HG02610 (cell line): ENCODE measurements at regions not wholly inside any gene's neighbourhood (a gene's known extent, or its start where the extent isn't known, plus 50 kb on each side); places are given as distances from the start of the nearest gene placed in this dataset.

Experiments used
- ATAC-seq: cut with Tn5 transposase; IDR thresholded peaks from one replicate; pipeline ENCODE4 v1.9.1; 2021; ENCODE audit warnings: mild to moderate bottlenecking, moderate library complexity; ENCODE audit not compliant: unreplicated experiment

DNA sequence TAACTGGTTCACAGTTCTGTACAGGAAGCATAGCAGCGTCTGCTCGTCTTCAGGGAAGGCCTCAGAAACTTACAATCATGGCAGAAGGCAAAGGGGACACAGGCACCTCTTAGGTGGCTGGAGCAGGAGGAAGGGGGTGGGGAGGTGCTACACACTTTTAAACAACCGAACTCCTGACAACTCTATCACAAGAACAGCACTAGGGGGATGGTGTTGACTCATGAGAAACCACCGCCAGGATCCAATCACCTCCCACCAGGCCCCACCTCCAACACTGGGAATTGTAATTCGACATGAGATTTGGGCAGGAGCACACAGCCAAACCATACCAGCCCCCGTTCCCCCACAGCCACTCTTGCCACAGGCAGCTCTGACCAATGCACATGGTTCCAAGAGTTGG is 306.3 kb upstream of the POU3F1 start:
- ATAC-seq: no peak

GRCh38 chr1:38347446-38348175 is 301.0 kb upstream of the POU3F1 start:
- no peak for ATAC-seq

GRCh38 chr1:38344716-38345115 is 298.1 kb upstream of the POU3F1 start:
- ATAC-seq: no peak

GRCh38 chr1:38341694-38342093 is 295.1 kb upstream of the POU3F1 start:
- ATAC-seq: no peak

DNA sequence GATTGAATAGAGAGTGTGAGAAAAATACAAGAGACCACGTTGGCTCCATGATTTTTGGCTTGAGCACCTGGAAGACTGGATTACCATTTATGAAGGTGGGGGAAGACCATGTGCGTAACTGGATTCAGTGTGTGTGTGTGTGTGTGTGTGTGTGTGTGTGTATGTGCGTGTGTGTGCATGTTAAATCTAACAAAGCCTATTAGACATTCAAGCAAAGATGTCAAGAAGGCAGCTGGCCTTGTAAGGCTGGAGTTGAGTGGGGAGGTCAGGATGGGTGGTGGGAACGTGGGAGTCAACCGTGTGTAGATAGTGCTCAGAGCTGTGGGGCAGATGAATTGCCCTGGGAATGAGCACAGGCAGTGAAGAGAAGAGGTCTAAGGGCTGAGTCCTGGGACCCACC is 293.8 kb upstream of the POU3F1 start:
- no peak for ATAC-seq

- ATAC-seq: no peak
Observed at GRCh38 chr1:38337711-38338110, 291.1 kb upstream of the POU3F1 start.

DNA sequence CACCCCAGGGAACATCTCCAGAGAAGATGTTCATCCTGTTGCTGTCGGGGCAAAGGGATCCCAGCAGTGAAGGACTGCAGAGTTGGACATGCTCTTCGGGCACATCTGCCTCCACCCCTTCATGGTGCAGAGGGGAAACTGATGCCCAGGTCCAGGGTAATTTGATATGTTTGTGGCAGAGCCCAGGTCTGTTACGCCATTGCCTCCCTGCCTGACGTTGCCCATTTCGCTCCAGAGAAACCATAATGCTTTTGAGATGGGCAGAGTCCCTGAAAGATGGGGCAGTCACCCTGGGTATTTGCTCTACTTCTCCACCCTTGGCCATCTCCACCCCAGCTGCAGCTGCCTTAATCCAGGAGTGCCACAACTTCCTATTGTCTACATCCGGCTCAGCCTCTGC is 290.4 kb upstream of the POU3F1 start:
- no peak for ATAC-seq

- ATAC-seq: no peak
Observed at GRCh38 chr1:38336301-38336923, 289.8 kb upstream of the POU3F1 start.

- ATAC-seq: no peak
Observed at GRCh38 chr1:38334930-38335592, 288.5 kb upstream of the POU3F1 start.

DNA sequence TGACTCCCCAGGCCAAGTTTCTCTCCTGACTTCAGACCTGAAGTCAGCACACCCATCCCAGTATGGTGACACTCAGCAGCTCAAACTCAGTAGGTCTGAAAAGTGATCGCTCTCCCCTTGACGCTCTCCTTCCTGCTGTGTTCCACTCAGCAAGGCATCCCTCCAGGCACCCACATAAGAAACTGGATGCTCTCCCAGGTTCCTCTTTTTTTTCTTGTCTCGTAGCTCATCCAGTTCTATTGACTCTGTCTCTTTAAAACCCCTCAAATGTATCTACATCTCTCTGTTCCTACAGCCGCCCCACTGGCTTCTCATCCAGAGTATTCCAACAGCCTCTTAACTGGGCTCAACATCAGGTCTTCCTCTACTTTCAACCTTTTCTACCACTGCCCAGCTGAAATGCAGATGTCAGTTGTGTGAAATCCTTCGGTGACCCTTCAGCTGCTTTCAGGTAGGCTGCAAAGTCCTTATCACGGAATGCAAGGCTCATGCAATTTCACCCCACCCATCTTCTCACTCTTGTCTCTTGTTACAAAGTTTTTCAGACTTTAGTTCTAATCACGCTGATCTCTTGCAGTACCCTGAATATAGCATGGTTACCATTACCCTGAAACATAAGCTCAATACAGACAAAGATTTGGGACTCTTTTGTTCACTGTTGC is 286.2 kb upstream of the POU3F1 start:
- no peak for ATAC-seq

GRCh38 chr1:38331496-38332210 is 285.1 kb upstream of the POU3F1 start:
- ATAC-seq: no peak

DNA sequence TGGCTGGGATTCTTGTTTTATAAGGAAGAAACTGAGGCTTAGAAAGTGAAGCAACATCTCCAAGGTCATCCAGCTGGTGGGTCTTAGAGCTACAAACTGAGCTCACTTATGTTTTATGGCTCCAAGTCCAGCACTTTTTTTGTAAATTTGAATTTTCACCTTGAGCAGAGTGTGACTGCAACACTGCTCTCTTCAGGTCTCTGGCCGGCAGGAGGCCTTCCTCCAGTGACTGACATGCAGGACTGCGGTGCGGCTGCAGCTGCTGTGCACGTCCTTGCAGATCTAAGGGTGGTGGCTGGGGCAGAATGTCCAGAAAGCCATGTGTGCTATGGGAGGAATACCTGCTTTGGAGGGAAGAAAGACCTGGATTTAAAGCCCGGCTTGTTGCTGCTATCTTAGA is 284.2 kb upstream of the POU3F1 start:
- ATAC-seq: no peak

- no peak for ATAC-seq
Observed at GRCh38 chr1:38329644-38330043, 283.1 kb upstream of the POU3F1 start.

DNA sequence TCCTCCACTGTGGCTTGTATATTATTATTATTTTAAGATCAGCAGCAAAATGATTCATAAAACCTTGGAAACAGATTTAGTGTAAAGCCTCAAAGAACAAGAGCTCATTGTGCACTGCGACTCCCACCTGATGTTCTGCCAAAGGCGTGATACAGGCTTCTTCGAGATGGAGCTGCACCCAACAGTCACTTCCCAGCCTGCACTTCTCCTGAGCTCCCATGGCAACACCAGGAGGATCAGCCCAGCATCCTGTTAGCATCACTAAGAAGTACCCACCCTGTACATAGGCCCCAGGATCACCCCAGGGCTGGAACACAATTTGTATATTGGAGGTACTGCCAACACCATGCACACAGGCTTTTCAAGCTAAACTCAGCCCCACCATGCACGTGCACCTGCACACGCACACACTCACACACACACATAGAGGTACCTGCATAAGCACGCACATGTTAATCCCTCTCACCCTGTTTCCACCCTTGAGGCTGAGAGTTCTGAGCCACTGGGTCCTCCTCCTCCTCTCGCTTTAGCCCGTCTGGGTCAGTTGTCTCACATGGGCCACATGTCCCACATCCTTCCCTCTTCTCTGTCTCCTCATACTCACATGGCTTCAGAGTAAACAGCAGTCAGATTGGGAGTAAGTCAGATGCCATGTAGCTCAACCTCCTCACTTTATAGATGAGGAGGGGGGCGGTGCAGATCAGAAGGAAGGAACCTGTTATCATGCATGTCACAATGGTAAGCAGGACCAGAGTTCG is 281.9 kb upstream of the POU3F1 start:
- no peak for ATAC-seq

DNA sequence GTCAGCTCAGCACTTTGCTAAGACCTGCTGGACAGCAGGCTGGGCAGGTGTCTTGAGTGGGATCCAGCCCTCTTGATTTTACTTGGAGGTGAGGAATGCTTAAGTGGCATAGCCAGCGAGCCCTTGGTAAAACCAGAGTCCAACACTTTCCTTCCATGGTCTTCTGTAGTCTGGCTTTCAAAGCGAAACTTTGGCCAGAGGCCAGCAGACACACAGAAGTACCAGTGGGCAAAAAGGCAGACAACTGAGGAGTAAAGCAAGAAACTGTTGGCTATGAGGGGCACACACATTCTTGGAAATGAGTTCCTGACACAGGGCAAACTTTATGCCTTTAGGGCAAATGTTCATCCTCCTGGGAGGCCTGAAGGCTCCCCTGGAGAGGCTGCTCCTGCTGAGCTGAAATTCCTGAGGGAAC is 281.0 kb upstream of the POU3F1 start:
- ATAC-seq: no peak

- ATAC-seq: no peak
Observed at GRCh38 chr1:38326856-38327255, 280.3 kb upstream of the POU3F1 start.

DNA sequence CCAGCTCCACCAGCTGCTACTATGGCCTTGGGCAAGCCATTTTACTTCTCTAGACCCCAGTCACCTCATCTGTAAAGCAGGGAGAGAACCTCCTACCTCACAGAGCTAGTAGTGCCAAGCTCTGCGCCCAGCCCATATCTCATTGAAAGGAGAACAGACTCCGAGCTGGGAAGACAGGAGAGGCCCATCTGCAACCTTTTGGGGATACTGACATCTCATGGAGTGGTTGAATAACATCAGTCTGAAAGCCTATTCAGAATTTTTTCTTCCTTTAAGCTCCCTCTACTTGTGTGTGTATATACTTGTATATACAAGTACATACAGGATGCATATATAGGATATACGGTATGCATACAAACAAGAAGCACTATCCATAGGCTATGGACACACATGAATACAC is 279.5 kb upstream of the POU3F1 start:
- ATAC-seq: no peak

DNA sequence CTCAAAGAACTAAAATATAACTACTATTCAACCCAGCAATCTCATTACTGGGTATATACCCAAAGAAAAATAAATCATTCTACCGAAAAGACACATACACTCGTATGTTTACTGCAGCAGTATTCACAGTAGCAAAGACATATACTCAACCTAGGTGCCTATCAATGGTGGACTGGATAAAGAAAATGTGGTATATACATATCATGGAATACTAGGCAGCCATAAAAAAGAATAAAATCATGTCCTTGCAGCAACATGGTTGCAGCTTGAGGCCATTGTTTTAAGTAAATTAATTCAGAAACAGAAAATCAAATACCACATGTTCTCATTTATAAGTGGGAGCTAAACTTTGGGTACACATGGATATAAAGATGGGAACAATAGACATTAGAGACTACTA is 266.2 kb upstream of the POU3F1 start:
- ATAC-seq: no peak

DNA sequence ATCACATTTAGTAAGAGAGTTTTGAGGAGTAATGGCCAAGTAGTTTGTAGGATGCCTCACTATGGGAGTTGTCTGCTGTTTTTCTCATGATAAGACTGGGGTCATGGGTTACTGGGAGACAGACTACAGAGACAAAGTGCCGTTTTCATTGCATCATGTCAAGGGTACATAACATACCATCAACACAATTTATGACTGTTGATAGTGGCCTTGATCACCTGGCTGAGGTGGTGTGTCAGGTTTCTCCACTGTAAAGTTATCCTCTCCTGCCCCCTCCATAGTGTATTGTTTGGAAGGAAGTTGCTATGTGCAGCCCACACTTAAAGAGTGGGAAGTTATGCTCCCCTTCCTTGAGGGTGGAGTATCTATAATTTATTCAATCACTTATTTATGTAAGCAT is 263.5 kb upstream of the POU3F1 start:
- ATAC-seq: no peak

DNA sequence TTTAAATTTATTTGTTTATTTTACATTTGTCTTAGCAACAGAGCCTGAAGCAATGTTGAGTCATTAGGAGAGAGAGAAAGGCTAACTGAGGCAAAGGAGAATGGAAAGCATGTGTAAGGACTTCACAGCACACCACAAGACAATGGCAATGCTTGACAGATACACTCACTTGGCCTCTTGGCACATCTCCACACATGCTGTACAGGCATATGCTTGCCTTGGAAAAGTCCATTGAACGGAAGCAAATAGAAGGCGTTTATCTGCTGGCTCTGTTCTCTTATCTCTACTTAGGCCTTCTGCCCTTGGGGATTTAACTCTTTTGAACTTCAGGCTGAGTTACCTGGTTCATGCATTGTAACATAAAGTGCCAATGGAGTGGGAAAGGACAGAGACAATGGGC is 262.2 kb upstream of the POU3F1 start:
- ATAC-seq: no peak
